ENCODE measurements at regions not wholly inside any gene's neighbourhood (a gene's known extent, or its start where the extent isn't known, plus 50 kb on each side); places are given as distances from the start of the nearest gene placed in this dataset.

DNA sequence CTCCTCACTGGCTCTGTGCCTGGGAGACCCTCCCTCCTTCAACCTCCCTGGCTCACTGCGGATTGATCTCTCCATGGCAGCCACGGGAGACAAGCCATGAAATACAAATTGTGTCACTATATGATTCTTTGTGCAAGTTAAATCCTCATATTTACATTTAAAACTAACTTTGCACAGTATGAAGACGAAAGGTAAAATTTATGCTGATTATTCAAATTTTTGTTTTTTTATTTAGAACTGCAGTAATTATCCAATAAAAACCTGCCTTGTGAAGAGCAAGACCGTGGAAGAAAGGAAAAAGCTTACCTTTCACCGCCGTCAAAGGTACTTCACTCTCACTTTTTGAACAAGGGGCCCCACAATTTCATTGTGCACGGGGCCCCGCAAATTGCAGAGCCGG, 436.9 kb downstream of the EIPR1 start:
- intact Hi-C loops (cut with micrococcal nuclease): no loop called here
- H3K27ac ChIP-seq (ENCODE audit: insufficient read depth, low read length): no peak overlapping the region
- no peaks in the 10 kb centered on the region for H3K27me3 ChIP-seq (ENCODE audit: control insufficient read depth, insufficient read depth, low read length)
- no peak overlapping the region for H2BK120ac ChIP-seq (ENCODE audit: low read depth, low read length)
- no peak overlapping the region for H2AFZ ChIP-seq (replicated peaks; ENCODE audit: low read length, poor library complexity)
- no peaks in the 10 kb centered on the region for H3K4me1 ChIP-seq (ENCODE audit: control insufficient read depth, insufficient read depth, low read length)
- DNase-seq (no peak), ATAC-seq (ENCODE audit: low read depth) (no peak)
- H2AK9ac ChIP-seq (replicated peaks; ENCODE audit: low read depth, low read length, poor library complexity): no peak overlapping the region
- no peak overlapping the region for H3K4ac ChIP-seq (ENCODE audit: low read depth, low read length)
- no peak overlapping the region for H3K56ac ChIP-seq (ENCODE audit: extremely low read depth, insufficient read depth, low read length)
- no peak overlapping the region for H2BK20ac ChIP-seq (ENCODE audit: low read depth, low read length)
- no peaks in the 10 kb centered on the region for H3K36me3 ChIP-seq (ENCODE audit: control insufficient read depth, insufficient read depth, low read length)
- H2BK15ac ChIP-seq (ENCODE audit: low read depth, low read length): no peak overlapping the region
- no peak overlapping the region for H4K5ac ChIP-seq (ENCODE audit: low read depth, low read length)
- BruUV-seq (replicated peaks): no TSS peak
- TF ChIP-seq POLR2A (IDR thresholded peaks at IDR 0.05; ENCODE audit: low read depth, low read length) (no peak), MAFK (IDR thresholded peaks at IDR 0.05; ENCODE audit: low read depth, low read length) (peak; percentile 54)
- H3K9ac ChIP-seq (ENCODE audit: low read depth, low read length): no peak overlapping the region
- no peaks in the 10 kb centered on the region for H3K79me1 ChIP-seq (ENCODE audit: low read depth in 1 of 2, low read length in 2 of 2)
- in situ Hi-C loops (cut with MboI; ENCODE audit: low sequenced_read_pairs): no loop called here
- H4K20me1 ChIP-seq (ENCODE audit: insufficient read depth, low read length): no peaks in the 10 kb centered on the region
- POLR2A ChIA-PET (ENCODE audit: unreplicated experiment): no interaction called here
- H2AK5ac ChIP-seq (ENCODE audit: low read depth, low read length): no peak overlapping the region
- H3K23ac ChIP-seq (ENCODE audit: low read depth, low read length): no peak overlapping the region
- WGBS, 2 experiments (ENCODE audit: extremely low coverage in 2 of 2, insufficient read length in 1 of 2): 62% methylated on average over 4 of the region's 9 CpGs; no CpG with 5 or more reads in 1 of the 2 experiments
- H2BK5ac ChIP-seq (ENCODE audit: low read depth, low read length, poor library complexity, severe bottlenecking): no peak overlapping the region
- no peak overlapping the region for H4K91ac ChIP-seq (ENCODE audit: insufficient read depth, low read depth, low read length)
- dilution Hi-C loops (cut with HindIII; ENCODE audit: low sequenced_read_pairs, unreplicated experiment): no loop called here
- H3K18ac ChIP-seq (ENCODE audit: low read depth, low read length): no peak overlapping the region
- no peaks in the 10 kb centered on the region for H3K9me1 ChIP-seq (ENCODE audit: insufficient read depth, low read length)
- no peak overlapping the region for H3K4me2 ChIP-seq (ENCODE audit: low read depth, low read length)
- CTCF ChIA-PET: no interaction called here
- H4K8ac ChIP-seq (ENCODE audit: low read depth in 2 of 2, low read length in 2 of 2): no peak overlapping the region
- H3K14ac ChIP-seq (replicated peaks; ENCODE audit: low read depth, low read length): no peak overlapping the region
- no peak overlapping the region for H3K4me3 ChIP-seq (ENCODE audit: insufficient read depth, low read depth, low read length)
- H3K9me3 ChIP-seq (ENCODE audit: control insufficient read depth, insufficient read depth, low read length): peaks cover 46% of the 10 kb centered on the region
